PC-9 (cell line): ENCODE measurements at regions not wholly inside any gene's neighbourhood (a gene's known extent, or its start where the extent isn't known, plus 50 kb on each side); places are given as distances from the start of the nearest gene placed in this dataset.

Source experiments
- BruUV-seq: library from RNA; stranded (reverse); fragments of 400-500 nt; replicated peaks from 2 replicates; lab custom pipeline; 2021; lab: Mats Ljungman, UMichigan
- CTCF ChIA-PET: fragments of 300-600 bp; sonication (Branson Sonifier 250); formaldehyde crosslinking; loops from one replicate; lab custom pipeline; 2022; ENCODE audit warnings: antibody characterized with exemption; lab: Charles Lee
- POLR2A ChIA-PET: fragments of 300-600 bp; sonication (Branson Sonifier 250); formaldehyde crosslinking; loops from one replicate; lab custom pipeline; 2022; ENCODE audit warnings: antibody characterized with exemption; ENCODE audit not compliant: unreplicated experiment; lab: Charles Lee
- DNase-seq, 2 experiments: peaks; one replicate each; pipeline versions ENCODE4 v3.0.0 to v3.0.0-alpha.2; 2015 to 2022; ENCODE audit warnings: mixed read lengths in 1 of 2
- H2AFZ ChIP-seq: fragments of 200-600 bp; sonication (generic); 2 replicates; pipeline ENCODE4 v1.8.1; 2017; ENCODE audit warnings: antibody characterized with exemption
- H3F3A ChIP-seq: fragments of 200-600 bp; sonication (generic); 2 replicates; pipeline ENCODE4 v1.8.1; 2017; ENCODE audit warnings: antibody characterized with exemption, mild to moderate bottlenecking, low read depth; ENCODE audit not compliant: insufficient read depth
- H3K27ac ChIP-seq: fragments of 200-600 bp; sonication (generic); 2 replicates; pipeline ENCODE4 v1.6.1; 2016; ENCODE audit warnings: mixed run types
- H3K27me3 ChIP-seq: fragments of 200-600 bp; sonication (generic); 2 replicates; pipeline ENCODE4 v1.6.1; 2016; ENCODE audit warnings: low read depth, mixed run types; ENCODE audit not compliant: insufficient read depth
- H3K36me3 ChIP-seq: fragments of 200-600 bp; sonication (generic); 2 replicates; pipeline ENCODE4 v1.6.1; 2016; ENCODE audit warnings: low read depth, mixed run types
- H3K4me1 ChIP-seq: fragments of 200-600 bp; sonication (generic); replicated peaks from 2 replicates; pipeline ENCODE4 v1.6.1; 2016; ENCODE audit warnings: mixed run types; ENCODE audit not compliant: insufficient read depth
- H3K4me2 ChIP-seq: fragments of 200-600 bp; sonication (generic); 2 replicates; pipeline ENCODE4 v1.6.1; 2017; ENCODE audit warnings: mixed run types
- H3K4me3 ChIP-seq: fragments of 200-600 bp; sonication (generic); 2 replicates; pipeline ENCODE4 v1.6.1; 2016; ENCODE audit warnings: mixed run types
- H3K79me2 ChIP-seq: fragments of 200-600 bp; sonication (generic); 2 replicates; pipeline ENCODE4 v1.6.1; 2017; ENCODE audit warnings: low read depth, mixed run types
- H3K9me2 ChIP-seq: fragments of 200-600 bp; sonication (generic); 2 replicates; pipeline ENCODE4 v1.8.1; 2017; ENCODE audit warnings: mild to moderate bottlenecking; ENCODE audit not compliant: insufficient read depth
- H3K9me3 ChIP-seq: fragments of 200-600 bp; sonication (generic); 2 replicates; pipeline ENCODE4 v1.8.1; 2016; ENCODE audit warnings: low read depth; ENCODE audit not compliant: insufficient read depth
- H4K20me1 ChIP-seq: fragments of 200-600 bp; sonication (generic); 2 replicates; pipeline ENCODE4 v1.8.1; 2017; ENCODE audit not compliant: insufficient read depth
- EZH2 ChIP-seq: fragments of 200-600 bp; sonication (generic); IDR thresholded peaks from 2 replicates; pipeline ENCODE4 v1.8.0; 2017; ENCODE audit warnings: antibody characterized with exemption, low read depth
- intact Hi-C: fragments of 100-400 bp; cut with micrococcal nuclease; formaldehyde crosslinking; loops from one replicate; pipeline ENCODE4 v1.10.0; 2022; ENCODE audit not compliant: unreplicated experiment
- TF ChIP-seq, protein P1 (sequence below): fragments of 200-600 bp; sonication (generic); conservative IDR thresholded peaks from 2 replicates; pipeline ENCODE4 v1.6.1; 2017; ENCODE audit warnings: mixed run types, antibody characterized with exemption, mild to moderate bottlenecking, moderate library complexity

DNA sequence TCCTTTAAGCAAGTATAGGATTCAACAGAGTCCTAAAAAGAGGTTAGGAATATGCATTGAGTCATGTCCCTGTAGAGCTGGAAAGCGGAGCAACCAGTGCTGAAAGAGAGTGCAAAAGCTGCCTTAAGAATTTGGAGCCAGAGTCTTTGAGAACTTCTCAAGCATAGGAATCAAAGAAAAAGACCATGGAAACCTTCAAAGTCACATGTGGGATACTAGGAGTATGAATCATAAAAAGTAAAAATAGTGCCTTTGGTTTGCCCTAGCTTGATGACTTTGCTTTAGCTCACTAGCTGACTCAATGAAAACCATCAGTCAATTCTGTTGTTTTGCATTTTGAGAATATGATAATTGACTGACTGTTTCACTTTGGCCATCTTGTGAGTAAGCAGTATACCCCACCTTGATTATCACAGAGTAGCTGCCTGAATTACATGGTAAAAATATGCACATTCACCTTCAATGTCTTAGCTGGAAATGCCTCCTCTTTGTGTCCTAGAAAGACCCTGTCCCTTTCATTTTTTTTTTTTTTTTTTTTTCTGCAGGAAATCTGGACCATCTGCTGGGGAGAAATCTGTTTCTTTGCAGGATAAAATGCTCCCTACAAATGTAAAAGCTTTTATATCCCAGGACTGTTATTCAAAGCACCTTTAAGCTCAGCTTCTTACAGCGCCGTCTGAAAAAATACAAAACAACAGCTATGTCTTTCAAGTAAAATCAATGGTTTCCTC is 248.6 kb upstream of the KRR1 start:
- intact Hi-C loops, result no loop called here
- Histone ChIP-seq H3K27ac (no peak overlapping the region), H4K20me1 (no peaks in the 10 kb centered on the region), H3K4me3 (no peak overlapping the region), H3F3A (no peaks in the 10 kb centered on the region), H3K9me2 (no peaks in the 10 kb centered on the region), H3K27me3 (no peaks in the 10 kb centered on the region), H2AFZ (no peak overlapping the region), H3K4me1 (peaks cover 9% of the 10 kb centered on the region), H3K36me3 (no peaks in the 10 kb centered on the region), H3K9me3 (0 out of 2 replicates have a peak, but pooled peaks cover 3% of the 10 kb centered on the region), H3K4me2 (no peak overlapping the region), H3K79me2 (no peaks in the 10 kb centered on the region)
- ChIA-PET POLR2A (no interaction called here), CTCF (interaction anchor here (0.6 kb wide), 1 partner anchor 26 kb away, joined by 3 read pairs; no protein-coding TSS in a partner anchor)
- DNase-seq, result no peak
- BruUV-seq, result no TSS peak
- TF ChIP-seq EZH2, result no peak
- TF ChIP-seq, protein P1, sequence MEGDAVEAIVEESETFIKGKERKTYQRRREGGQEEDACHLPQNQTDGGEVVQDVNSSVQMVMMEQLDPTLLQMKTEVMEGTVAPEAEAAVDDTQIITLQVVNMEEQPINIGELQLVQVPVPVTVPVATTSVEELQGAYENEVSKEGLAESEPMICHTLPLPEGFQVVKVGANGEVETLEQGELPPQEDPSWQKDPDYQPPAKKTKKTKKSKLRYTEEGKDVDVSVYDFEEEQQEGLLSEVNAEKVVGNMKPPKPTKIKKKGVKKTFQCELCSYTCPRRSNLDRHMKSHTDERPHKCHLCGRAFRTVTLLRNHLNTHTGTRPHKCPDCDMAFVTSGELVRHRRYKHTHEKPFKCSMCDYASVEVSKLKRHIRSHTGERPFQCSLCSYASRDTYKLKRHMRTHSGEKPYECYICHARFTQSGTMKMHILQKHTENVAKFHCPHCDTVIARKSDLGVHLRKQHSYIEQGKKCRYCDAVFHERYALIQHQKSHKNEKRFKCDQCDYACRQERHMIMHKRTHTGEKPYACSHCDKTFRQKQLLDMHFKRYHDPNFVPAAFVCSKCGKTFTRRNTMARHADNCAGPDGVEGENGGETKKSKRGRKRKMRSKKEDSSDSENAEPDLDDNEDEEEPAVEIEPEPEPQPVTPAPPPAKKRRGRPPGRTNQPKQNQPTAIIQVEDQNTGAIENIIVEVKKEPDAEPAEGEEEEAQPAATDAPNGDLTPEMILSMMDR, result no peak

DNA sequence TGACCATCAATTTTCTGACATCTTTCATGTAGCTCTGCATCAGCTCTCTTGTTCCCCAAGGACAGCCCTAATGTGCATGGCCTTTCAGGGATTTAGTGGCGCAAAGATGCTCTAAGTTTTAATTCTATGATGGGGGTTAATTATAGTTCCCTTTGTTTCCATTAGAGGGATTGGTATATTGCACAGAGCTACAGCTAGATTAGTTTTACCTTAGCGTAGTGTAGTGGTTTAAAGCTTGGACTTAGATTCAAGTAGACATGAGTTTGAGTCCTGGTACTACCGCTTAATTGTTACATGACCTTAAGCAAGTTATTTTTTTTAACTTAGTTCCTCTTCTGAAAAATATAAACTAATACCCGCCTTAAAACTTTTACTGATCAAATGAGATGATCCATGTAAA is 247.8 kb upstream of the KRR1 start:
- no peak overlapping the region for H3K4me2 ChIP-seq
- intact Hi-C loops, result no loop called here
- no peaks in the 10 kb centered on the region for H3K27me3 ChIP-seq
- no peak overlapping the region for H3K4me3 ChIP-seq
- BruUV-seq, result no TSS peak
- DNase-seq, result no peak
- H4K20me1 ChIP-seq, result no peaks in the 10 kb centered on the region
- no peak overlapping the region for H3K27ac ChIP-seq
- POLR2A ChIA-PET, result no interaction called here
- H3K4me1 ChIP-seq, result peaks cover under 1% of the 10 kb centered on the region; the same call in 1 of the 2 replicates
- H3K9me3 ChIP-seq, result 0 out of 2 replicates have a peak, but pooled peaks cover 3% of the 10 kb centered on the region
- TF ChIP-seq, protein P1, result no peak
- no peak for TF ChIP-seq EZH2
- no peaks in the 10 kb centered on the region for H3K9me2 ChIP-seq
- CTCF ChIA-PET, result no interaction called here
- H3F3A ChIP-seq, result no peaks in the 10 kb centered on the region
- H3K36me3 ChIP-seq, result no peaks in the 10 kb centered on the region
- H2AFZ ChIP-seq, result no peak overlapping the region
- no peaks in the 10 kb centered on the region for H3K79me2 ChIP-seq

DNA sequence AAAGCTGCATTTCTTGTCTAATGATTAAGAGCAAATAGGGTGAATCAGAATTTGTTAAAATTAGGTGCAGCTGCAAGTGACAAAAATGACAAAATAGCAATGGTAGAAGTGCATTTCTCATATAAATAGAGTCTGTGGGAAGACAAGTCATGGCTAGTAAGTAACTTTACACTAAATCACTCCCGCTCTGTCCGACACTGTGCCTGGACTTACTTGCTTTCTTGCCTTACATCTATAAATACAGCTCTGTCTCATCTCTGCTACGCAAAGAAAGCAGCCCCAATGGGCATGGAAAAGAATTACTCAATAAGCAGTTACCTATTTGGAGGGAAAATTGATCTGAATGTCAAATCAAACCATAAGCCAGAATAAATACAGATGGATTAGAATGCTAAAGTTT is 245.4 kb upstream of the KRR1 start:
- no TSS peak for BruUV-seq
- POLR2A ChIA-PET, result no interaction called here
- Histone ChIP-seq H3K4me1 (no peaks in the 10 kb centered on the region; the same call in 1 of the 2 replicates), H3K4me3 (no peak overlapping the region), H4K20me1 (no peaks in the 10 kb centered on the region), H3F3A (no peaks in the 10 kb centered on the region), H3K9me3 (no peaks in the 10 kb centered on the region), H2AFZ (no peak overlapping the region), H3K4me2 (no peak overlapping the region), H3K79me2 (no peaks in the 10 kb centered on the region), H3K36me3 (no peaks in the 10 kb centered on the region), H3K27me3 (no peaks in the 10 kb centered on the region), H3K27ac (no peak overlapping the region), H3K9me2 (no peaks in the 10 kb centered on the region)
- DNase-seq, result no peak
- CTCF ChIA-PET, result interaction anchor here (0.6 kb wide), 1 partner anchor 99 kb away, joined by 7 read pairs; no protein-coding TSS in a partner anchor
- intact Hi-C loops, result no loop called here
- TF ChIP-seq, protein P1, result no peak
- TF ChIP-seq EZH2, result no peak
